H1 (cell line): ENCODE measurements at regions not wholly inside any gene's neighbourhood (a gene's known extent, or its start where the extent isn't known, plus 50 kb on each side); places are given as distances from the start of the nearest gene placed in this dataset.
A peak's percentile ranks its signal among the peaks of the same experiment; 100 is the strongest.

Experiments used
- CTCF ChIA-PET: fragments of 300-600 bp; sonication (Branson Sonifier 250); formaldehyde crosslinking; loops from one replicate; lab custom pipeline; 2021; ENCODE audit not compliant: partially characterized antibody; lab: Charles Lee
- POLR2A ChIA-PET: fragments of 300-600 bp; sonication (Branson Sonifier 250); formaldehyde crosslinking; loops from one replicate; lab custom pipeline; 2021; ENCODE audit warnings: inconsistent platforms; ENCODE audit not compliant: partially characterized antibody; lab: Charles Lee
- DNase-seq, 2 experiments: peaks; one replicate each; pipeline versions ENCODE4 v3.0.0 to v3.0.0-alpha.2; 2010 to 2022; ENCODE audit warnings: low spot score in 2 of 2, low read depth in 1 of 2, mixed read lengths in 1 of 2
- FAIRE-seq: peaks from 2 replicates; lab custom pipeline; 2011; peaks lifted over from hg19 to GRCh38; lab: Jason Lieb, UNC
- H2AFZ ChIP-seq: 2 replicates; pipeline ENCODE4 v1.8.1; 2012; ENCODE audit warnings: low read length, inconsistent platforms
- H2AK5ac ChIP-seq: 2 replicates; pipeline ENCODE4 v1.6.1; 2013; ENCODE audit warnings: low read depth, low read length
- H2BK120ac ChIP-seq: replicated peaks from 2 replicates; pipeline ENCODE3; 2013; ENCODE audit warnings: low read depth, low read length, inconsistent platforms
- H2BK12ac ChIP-seq: 2 replicates; pipeline ENCODE4 v1.6.1; 2013; ENCODE audit warnings: low read depth, low read length
- H2BK15ac ChIP-seq: 2 replicates; pipeline ENCODE4 v1.6.1; 2013; ENCODE audit warnings: low read length
- H2BK20ac ChIP-seq: 2 replicates; pipeline ENCODE4 v1.6.1; 2013; ENCODE audit warnings: low read length
- H2BK5ac ChIP-seq: 2 replicates; pipeline ENCODE4 v1.6.1; 2013; ENCODE audit warnings: low read depth, low read length
- H3K14ac ChIP-seq: 2 replicates; pipeline ENCODE4 v1.6.1; 2013; ENCODE audit warnings: inconsistent platforms; ENCODE audit not compliant: insufficient read length
- H3K18ac ChIP-seq: 2 replicates; pipeline ENCODE4 v1.6.1; 2013; ENCODE audit warnings: low read length; ENCODE audit errors: extremely low read depth
- H3K23ac ChIP-seq: 2 replicates; pipeline ENCODE4 v1.6.1; 2013; ENCODE audit warnings: inconsistent platforms; ENCODE audit not compliant: insufficient read length
- H3K23me2 ChIP-seq: 2 replicates; pipeline ENCODE4 v1.6.1; 2013; ENCODE audit warnings: low read depth, low read length
- H3K27ac ChIP-seq: 2 replicates; pipeline ENCODE4 v1.6.1; 2011; ENCODE audit warnings: low read depth, low read length, inconsistent platforms
- H3K27me3 ChIP-seq, 4 experiments: replicated peaks in 1 of 4; 1 replicate in 1 of 4; 2 replicates in 3 of 4; pipeline versions ENCODE4 v1.6.1 to v1.8.1; 2011 to 2013; ENCODE audit warnings: low read length in 3 of 4, mild to moderate bottlenecking in 3 of 4, inconsistent platforms in 2 of 4, mixed read lengths in 2 of 4, moderate library complexity in 1 of 4; ENCODE audit not compliant: control insufficient read depth in 3 of 4, insufficient read depth in 3 of 4; ENCODE audit errors: extremely low read depth in 1 of 4
- H3K36me3 ChIP-seq, 4 experiments: 2 replicates each; pipeline versions ENCODE4 v1.6.1 to v1.8.1; 2011 to 2013; ENCODE audit warnings: mild to moderate bottlenecking in 4 of 4, low read length in 3 of 4, moderate library complexity in 2 of 4, control low read depth in 1 of 4, inconsistent platforms in 1 of 4; ENCODE audit not compliant: insufficient read depth in 4 of 4, control insufficient read depth in 2 of 4
- H3K4ac ChIP-seq: replicated peaks from 2 replicates; pipeline ENCODE3; 2013; ENCODE audit warnings: low read length, low read depth, mixed read lengths, inconsistent platforms; ENCODE audit not compliant: insufficient read length
- H3K4me1 ChIP-seq, 4 experiments: replicated peaks in 1 of 4; 1 replicate in 1 of 4; 2 replicates in 3 of 4; pipeline versions ENCODE4 v1.6.1 to v1.8.1; 2011 to 2013; ENCODE audit warnings: low read length in 3 of 4, inconsistent platforms in 2 of 4, mixed read lengths in 1 of 4; ENCODE audit not compliant: insufficient read depth in 4 of 4, control insufficient read depth in 3 of 4
- H3K4me2 ChIP-seq, 2 experiments: 2 replicates each; pipeline versions ENCODE4 v1.6.1 to v1.8.1; 2011 to 2013; ENCODE audit warnings: low read depth in 2 of 2, low read length in 2 of 2, control low read depth in 1 of 2, inconsistent platforms in 1 of 2, mild to moderate bottlenecking in 1 of 2; ENCODE audit not compliant: insufficient read depth in 1 of 2
- H3K4me3 ChIP-seq, 4 experiments: fragments of 200-600, 300-600 bp in 1 of 4; sonication (generic), shearing (Covaris generic), sonication (Bioruptor Twin) in 1 of 4; 2 replicates each; pipeline versions ENCODE4 v1.5.1 to v1.8.1; 2011 to 2016; ENCODE audit warnings: low read length in 4 of 4, low read depth in 3 of 4, control low read depth in 2 of 4, inconsistent platforms in 2 of 4, mild to moderate bottlenecking in 2 of 4, mixed read lengths in 1 of 4, moderate library complexity in 1 of 4; ENCODE audit not compliant: insufficient read depth in 2 of 4; ENCODE audit errors: extremely low read depth in 1 of 4
- H3K56ac ChIP-seq: replicated peaks from 2 replicates; pipeline ENCODE3; 2013; ENCODE audit warnings: low read depth, mild to moderate bottlenecking, mixed read lengths, low read length, inconsistent platforms; ENCODE audit not compliant: insufficient read length
- H3K79me1 ChIP-seq: 2 replicates; pipeline ENCODE4 v1.6.1; 2013; ENCODE audit warnings: low read depth, low read length, control low read depth
- H3K79me2 ChIP-seq, 2 experiments: 2 replicates each; pipeline versions ENCODE4 v1.6.1 to v1.8.1; 2012 to 2013; ENCODE audit warnings: low read length in 2 of 2, mild to moderate bottlenecking in 2 of 2, inconsistent platforms in 1 of 2; ENCODE audit not compliant: insufficient read depth in 2 of 2, control insufficient read depth in 1 of 2
- H3K9ac ChIP-seq, 4 experiments: replicated peaks in 1 of 4; 1 replicate in 1 of 4; 2 replicates in 3 of 4; pipeline versions ENCODE4 v1.6.1 to v1.8.1; 2011 to 2013; ENCODE audit warnings: low read depth in 3 of 4, low read length in 3 of 4, control low read depth in 2 of 4, mild to moderate bottlenecking in 2 of 4, moderate library complexity in 2 of 4, inconsistent platforms in 1 of 4; ENCODE audit errors: extremely low read depth in 1 of 4
- H3K9me3 ChIP-seq, 2 experiments: 2 replicates each; pipeline versions ENCODE4 v1.6.1 to v1.8.1; 2012 to 2013; ENCODE audit warnings: mild to moderate bottlenecking in 2 of 2, moderate library complexity in 2 of 2, control low read depth in 1 of 2, inconsistent platforms in 1 of 2, low read depth in 1 of 2, low read length in 1 of 2, mixed read lengths in 1 of 2; ENCODE audit not compliant: insufficient read depth in 2 of 2
- H4K20me1 ChIP-seq, 2 experiments: replicated peaks in 1 of 2; 2 replicates each; pipeline versions ENCODE3 to v1.8.1; 2011 to 2013; ENCODE audit warnings: inconsistent platforms in 2 of 2, low read length in 2 of 2, mild to moderate bottlenecking in 1 of 2; ENCODE audit not compliant: insufficient read depth in 2 of 2, control insufficient read depth in 1 of 2
- H4K5ac ChIP-seq: 2 replicates; pipeline ENCODE4 v1.6.1; 2013; ENCODE audit warnings: low read length, low read depth, mixed read lengths, inconsistent platforms; ENCODE audit not compliant: insufficient read length
- H4K8ac ChIP-seq: 2 replicates; pipeline ENCODE4 v1.8.0; 2013; ENCODE audit warnings: mild to moderate bottlenecking, moderate library complexity, low read length, inconsistent platforms; ENCODE audit not compliant: insufficient read depth; ENCODE audit errors: extremely low read depth
- H4K91ac ChIP-seq: replicated peaks from 2 replicates; pipeline ENCODE3; 2013; ENCODE audit warnings: low read length, mixed read lengths, inconsistent platforms; ENCODE audit not compliant: insufficient read length
- GABPA ChIP-seq: IDR thresholded peaks from 2 replicates; pipeline ENCODE4 v1.6.1; 2011; ENCODE audit warnings: mild to moderate bottlenecking, low read length, moderate library complexity, borderline replicate concordance; ENCODE audit not compliant: insufficient read depth
- MAFK ChIP-seq: IDR thresholded peaks from 2 replicates; pipeline ENCODE4 v1.6.1; 2012; ENCODE audit warnings: low read depth, mild to moderate bottlenecking, improper control_type of control experiment, low read length
- MAX ChIP-seq: IDR thresholded peaks from 2 replicates; pipeline ENCODE4 v1.6.1; 2012; ENCODE audit warnings: inconsistent platforms
- SIX5 ChIP-seq: IDR thresholded peaks from 2 replicates; pipeline ENCODE4 v1.6.1; 2011; ENCODE audit warnings: mild to moderate bottlenecking, low read depth, low read length
- SP2 ChIP-seq: IDR thresholded peaks from 2 replicates; pipeline ENCODE4 v1.6.1; 2012; ENCODE audit warnings: mild to moderate bottlenecking, low read length, inconsistent platforms
- SP4 ChIP-seq: IDR thresholded peaks from 2 replicates; pipeline ENCODE4 v1.6.1; 2012; ENCODE audit warnings: low read length, inconsistent platforms
- WGBS, 2 experiments: shearing (Covaris generic) in 1 of 2; methylation state at CpG; one replicate each; pipeline versions ENCODE4 v1.1.6 to v1.1.7; 2013 to 2015; ENCODE audit warnings: low lambda C conversion rate in 2 of 2, mixed read lengths in 2 of 2, inconsistent platforms in 1 of 2, low coverage in 1 of 2, missing lambda C conversion rate in 1 of 2; ENCODE audit not compliant: insufficient replicate concordance in 2 of 2, insufficient coverage in 1 of 2, insufficient read length in 1 of 2; ENCODE audit errors: extremely low coverage in 1 of 2, missing lambda C conversion rate in 1 of 2; 5-methylcytosine and 5-hydroxymethylcytosine counted together

DNA sequence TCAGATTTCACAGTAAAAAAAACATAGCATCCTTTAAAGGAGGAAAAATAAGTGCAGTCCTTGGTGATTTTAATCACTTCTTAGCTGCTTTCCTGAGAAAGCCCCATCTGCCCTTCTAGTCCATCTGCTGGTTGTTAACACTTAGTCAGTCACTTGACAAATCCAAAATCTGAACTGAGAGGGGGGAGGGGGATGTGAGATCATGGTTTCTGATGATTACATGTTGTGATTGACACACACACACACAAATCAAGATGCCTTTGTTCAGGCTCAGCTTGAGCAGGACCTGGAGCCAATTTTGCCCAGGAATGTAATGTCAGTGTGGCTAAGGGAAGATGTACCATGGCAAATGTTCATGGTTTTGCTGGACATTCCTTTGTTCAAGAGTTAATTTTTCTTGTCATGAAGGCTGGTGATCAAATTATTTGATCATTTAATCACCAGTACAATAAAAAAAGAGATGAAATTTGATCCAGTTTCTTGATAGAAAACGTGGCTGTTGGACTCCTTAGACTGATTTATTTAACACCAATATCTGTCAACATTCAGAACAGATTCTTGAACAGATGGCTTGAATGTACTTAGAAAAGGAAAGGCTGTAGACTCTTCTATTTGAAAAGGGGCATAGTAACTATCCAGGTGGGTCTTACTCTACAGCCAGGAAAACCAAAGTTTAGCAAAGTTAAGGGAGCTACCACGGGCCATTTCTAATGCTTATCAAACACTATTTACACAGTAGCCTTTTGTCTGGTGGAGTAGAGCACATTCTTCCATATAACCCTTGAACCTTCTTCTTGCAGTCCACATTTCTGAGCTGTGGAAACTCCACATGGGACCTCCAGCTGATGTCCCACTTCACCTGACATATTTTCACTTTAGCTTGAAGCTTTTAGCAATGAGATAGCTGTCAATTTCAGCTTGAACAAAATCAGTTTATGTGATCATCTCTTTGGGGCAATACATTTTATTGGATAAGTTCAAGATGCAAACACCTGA lies 408.7 kb downstream of the PIK3C3 start:
- no peak overlapping the region for H3K23ac ChIP-seq
- no peaks in the 10 kb centered on the region for H3K27me3 ChIP-seq
- 0 out of 2 replicates have a peak overlapping the region, but pooled peaks have one; percentile 5 for H2AFZ ChIP-seq
- no peak overlapping the region for H2BK15ac ChIP-seq
- H3K18ac ChIP-seq: no peak overlapping the region
- no peaks in the 10 kb centered on the region for H3K23me2 ChIP-seq
- no peak overlapping the region for H3K4me2 ChIP-seq
- H2BK12ac ChIP-seq: no peak overlapping the region
- H3K9me3 ChIP-seq: no peaks in the 10 kb centered on the region
- H3K79me1 ChIP-seq: no peaks in the 10 kb centered on the region
- 83% methylated on average over 2 of the region's 2 CpGs; no CpG with 5 or more reads in 1 of the 2 experiments for WGBS, 2 experiments
- POLR2A ChIA-PET: no interaction called here
- H3K56ac ChIP-seq: no peak overlapping the region
- H4K20me1 ChIP-seq: no peaks in the 10 kb centered on the region
- DNase-seq (no peak), FAIRE-seq (no peak)
- no peak overlapping the region for H3K14ac ChIP-seq
- H4K91ac ChIP-seq: no peak overlapping the region
- H3K36me3 ChIP-seq: no peaks in the 10 kb centered on the region
- no peak overlapping the region for H2BK120ac ChIP-seq
- no peak overlapping the region for H4K8ac ChIP-seq
- H3K79me2 ChIP-seq: no peaks in the 10 kb centered on the region
- CTCF ChIA-PET: no interaction called here
- H3K27ac ChIP-seq: no peak overlapping the region
- H3K4ac ChIP-seq: no peak overlapping the region
- no peak overlapping the region for H2BK5ac ChIP-seq
- no peak overlapping the region for H4K5ac ChIP-seq
- H3K4me3 ChIP-seq: no peak overlapping the region
- no peak overlapping the region for H2AK5ac ChIP-seq
- no peak overlapping the region for H2BK20ac ChIP-seq
- TF ChIP-seq SP4 (no peak), SIX5 (no peak), MAFK (no peak), GABPA (no peak), MAX (no peak), SP2 (no peak)
- no peak overlapping the region for H3K9ac ChIP-seq
- H3K4me1 ChIP-seq: no peaks in the 10 kb centered on the region
